ENCODE measurements at regions not wholly inside any gene's neighbourhood (a gene's known extent, or its start where the extent isn't known, plus 50 kb on each side); places are given as distances from the start of the nearest gene placed in this dataset.
A peak's percentile ranks its signal among the peaks of the same experiment; 100 is the strongest.

DNA sequence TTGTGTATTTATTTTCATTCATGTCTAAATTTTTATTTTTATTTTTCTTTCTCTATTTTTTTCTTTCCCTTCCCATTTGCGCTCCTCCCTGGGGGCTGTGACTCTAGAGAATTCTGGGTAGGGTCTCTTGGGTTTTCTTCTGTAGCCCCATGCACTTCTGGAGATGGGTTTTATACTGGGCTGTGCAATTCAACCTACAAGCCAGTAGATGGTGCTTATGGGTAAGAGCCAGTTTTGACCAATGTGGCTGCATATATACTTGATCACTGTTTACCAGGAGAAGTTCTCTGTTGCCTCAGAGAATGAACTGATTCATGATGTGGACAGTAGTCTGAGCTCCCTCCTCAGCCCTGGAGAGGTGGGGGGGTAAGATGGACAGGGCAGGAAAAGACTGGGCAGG lies 614.6 kb downstream of the PCDH19 start:
- Histone ChIP-seq H3K27ac (ENCODE audit: low read depth) (no peak overlapping the region), H3K27me3 (ENCODE audit: insufficient read depth) (no peaks in the 10 kb centered on the region), H2AFZ (no peak overlapping the region), H3F3A (replicated peaks; ENCODE audit: low read depth) (no peaks in the 10 kb centered on the region), H3K36me3 (ENCODE audit: insufficient read depth) (no peaks in the 10 kb centered on the region), H3K4me3 (no peak overlapping the region), H4K20me1 (replicated peaks; ENCODE audit: insufficient read depth) (no peaks in the 10 kb centered on the region), H3K4me2 (no peak overlapping the region), H3K79me2 (replicated peaks; ENCODE audit: insufficient read depth) (no peaks in the 10 kb centered on the region), H3K4me1 (ENCODE audit: insufficient read depth) (no peaks in the 10 kb centered on the region), H3K9me2 (ENCODE audit: insufficient read depth) (no peaks in the 10 kb centered on the region)
- no peak for DNase-seq (ENCODE audit: low spot score)
- no peaks in the 10 kb centered on the region for H3K27me3 Mint-ChIP-seq (ENCODE audit: insufficient read depth, low read depth, poor library complexity)
- peaks cover 27% of the 10 kb centered on the region; the same call in 2 of the 3 replicates for H3K9me3 Mint-ChIP-seq
- H3K4me1 Mint-ChIP-seq: no peaks in the 10 kb centered on the region
- TF ChIP-seq, protein P1, sequence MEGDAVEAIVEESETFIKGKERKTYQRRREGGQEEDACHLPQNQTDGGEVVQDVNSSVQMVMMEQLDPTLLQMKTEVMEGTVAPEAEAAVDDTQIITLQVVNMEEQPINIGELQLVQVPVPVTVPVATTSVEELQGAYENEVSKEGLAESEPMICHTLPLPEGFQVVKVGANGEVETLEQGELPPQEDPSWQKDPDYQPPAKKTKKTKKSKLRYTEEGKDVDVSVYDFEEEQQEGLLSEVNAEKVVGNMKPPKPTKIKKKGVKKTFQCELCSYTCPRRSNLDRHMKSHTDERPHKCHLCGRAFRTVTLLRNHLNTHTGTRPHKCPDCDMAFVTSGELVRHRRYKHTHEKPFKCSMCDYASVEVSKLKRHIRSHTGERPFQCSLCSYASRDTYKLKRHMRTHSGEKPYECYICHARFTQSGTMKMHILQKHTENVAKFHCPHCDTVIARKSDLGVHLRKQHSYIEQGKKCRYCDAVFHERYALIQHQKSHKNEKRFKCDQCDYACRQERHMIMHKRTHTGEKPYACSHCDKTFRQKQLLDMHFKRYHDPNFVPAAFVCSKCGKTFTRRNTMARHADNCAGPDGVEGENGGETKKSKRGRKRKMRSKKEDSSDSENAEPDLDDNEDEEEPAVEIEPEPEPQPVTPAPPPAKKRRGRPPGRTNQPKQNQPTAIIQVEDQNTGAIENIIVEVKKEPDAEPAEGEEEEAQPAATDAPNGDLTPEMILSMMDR (conservative IDR thresholded peaks at IDR 0.05; ENCODE audit: low read depth in 2 of 2): peak in 1 of 2 experiments; percentile 25; a peak in 2 of 4 replicates
- no peak for TF ChIP-seq POLR2AphosphoS5 (IDR thresholded peaks at IDR 0.05; ENCODE audit: low read depth)
- ATAC-seq: no peak
- H3K36me3 Mint-ChIP-seq (ENCODE audit: low read depth): peaks cover 15% of the 10 kb centered on the region; the same call in 2 of the 3 replicates
- no peak overlapping the region for H3K4me3 Mint-ChIP-seq
- H3K27ac Mint-ChIP-seq: no peak overlapping the region

DNA sequence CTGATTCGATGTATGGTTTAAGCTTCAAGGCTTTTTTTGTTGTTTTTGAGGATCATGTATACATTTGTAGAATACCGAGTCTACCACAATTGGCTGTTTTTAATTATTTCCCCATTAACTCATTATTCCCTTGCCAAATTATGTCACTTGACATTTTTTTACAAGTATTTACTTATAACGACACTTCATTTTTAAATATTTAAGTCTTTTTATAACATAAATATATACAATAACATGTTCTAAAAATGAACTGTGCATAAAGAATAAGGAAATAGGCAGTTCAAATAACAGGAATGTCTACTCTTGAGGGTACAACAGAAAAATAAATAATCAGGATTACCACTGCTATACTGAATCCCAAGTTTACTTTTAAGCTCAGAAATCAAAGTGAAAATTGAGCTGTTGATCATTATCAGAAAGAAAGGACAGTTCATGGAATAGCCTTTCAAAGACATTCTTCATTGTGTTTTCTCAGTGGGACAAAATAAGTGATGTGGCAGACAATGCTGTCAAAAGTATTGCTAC lies 627.5 kb downstream of the PCDH19 start:
- no peak for DNase-seq (ENCODE audit: low spot score)
- Histone ChIP-seq H2AFZ (no peak overlapping the region), H3K4me1 (ENCODE audit: insufficient read depth) (no peaks in the 10 kb centered on the region), H3K27ac (ENCODE audit: low read depth) (no peak overlapping the region), H3K4me3 (no peak overlapping the region), H3K36me3 (ENCODE audit: insufficient read depth) (no peaks in the 10 kb centered on the region), H3F3A (replicated peaks; ENCODE audit: low read depth) (no peaks in the 10 kb centered on the region), H3K9me2 (ENCODE audit: insufficient read depth) (no peaks in the 10 kb centered on the region), H4K20me1 (replicated peaks; ENCODE audit: insufficient read depth) (no peaks in the 10 kb centered on the region), H3K27me3 (ENCODE audit: insufficient read depth) (no peaks in the 10 kb centered on the region), H3K79me2 (replicated peaks; ENCODE audit: insufficient read depth) (no peaks in the 10 kb centered on the region), H3K4me2 (no peak overlapping the region)
- H3K36me3 Mint-ChIP-seq (ENCODE audit: low read depth): no peaks in the 10 kb centered on the region
- H3K27ac Mint-ChIP-seq: no peak overlapping the region
- ATAC-seq: no peak
- no peak overlapping the region for H3K4me3 Mint-ChIP-seq
- peaks cover 3% of the 10 kb centered on the region for H3K27me3 Mint-ChIP-seq (ENCODE audit: insufficient read depth, low read depth, poor library complexity)
- no peaks in the 10 kb centered on the region for H3K4me1 Mint-ChIP-seq
- no peaks in the 10 kb centered on the region; the same call in 2 of the 3 replicates for H3K9me3 Mint-ChIP-seq
- TF ChIP-seq, protein P1 (conservative IDR thresholded peaks at IDR 0.05; ENCODE audit: low read depth in 2 of 2): no peak
- TF ChIP-seq EZH2 (IDR thresholded peaks at IDR 0.05; ENCODE audit: low read depth, unreplicated experiment) (no peak), JUNB (IDR thresholded peaks at IDR 0.05; ENCODE audit: unreplicated experiment) (no peak), ZNF331 (CRISPR knock-in tag; IDR thresholded peaks at IDR 0.05; ENCODE audit: low read depth) (no peak), NANOG (IDR thresholded peaks at IDR 0.05; ENCODE audit: borderline replicate concordance) (no peak), CREB1 (CRISPR knock-in tag; IDR thresholded peaks at IDR 0.05; ENCODE audit: low read depth) (no peak), ZNF114 (CRISPR knock-in tag; IDR thresholded peaks at IDR 0.05) (no peak), POLR2AphosphoS5 (IDR thresholded peaks at IDR 0.05; ENCODE audit: low read depth) (no peak), STAT1 (IDR thresholded peaks at IDR 0.05; ENCODE audit: unreplicated experiment) (no peak), EZH2phosphoT487 (IDR thresholded peaks at IDR 0.05; ENCODE audit: unreplicated experiment) (no peak)
- TF ChIP-seq, protein P2, sequence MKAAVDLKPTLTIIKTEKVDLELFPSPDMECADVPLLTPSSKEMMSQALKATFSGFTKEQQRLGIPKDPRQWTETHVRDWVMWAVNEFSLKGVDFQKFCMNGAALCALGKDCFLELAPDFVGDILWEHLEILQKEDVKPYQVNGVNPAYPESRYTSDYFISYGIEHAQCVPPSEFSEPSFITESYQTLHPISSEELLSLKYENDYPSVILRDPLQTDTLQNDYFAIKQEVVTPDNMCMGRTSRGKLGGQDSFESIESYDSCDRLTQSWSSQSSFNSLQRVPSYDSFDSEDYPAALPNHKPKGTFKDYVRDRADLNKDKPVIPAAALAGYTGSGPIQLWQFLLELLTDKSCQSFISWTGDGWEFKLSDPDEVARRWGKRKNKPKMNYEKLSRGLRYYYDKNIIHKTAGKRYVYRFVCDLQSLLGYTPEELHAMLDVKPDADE (IDR thresholded peaks at IDR 0.05): no peak
- TF ChIP-seq, protein P3, sequence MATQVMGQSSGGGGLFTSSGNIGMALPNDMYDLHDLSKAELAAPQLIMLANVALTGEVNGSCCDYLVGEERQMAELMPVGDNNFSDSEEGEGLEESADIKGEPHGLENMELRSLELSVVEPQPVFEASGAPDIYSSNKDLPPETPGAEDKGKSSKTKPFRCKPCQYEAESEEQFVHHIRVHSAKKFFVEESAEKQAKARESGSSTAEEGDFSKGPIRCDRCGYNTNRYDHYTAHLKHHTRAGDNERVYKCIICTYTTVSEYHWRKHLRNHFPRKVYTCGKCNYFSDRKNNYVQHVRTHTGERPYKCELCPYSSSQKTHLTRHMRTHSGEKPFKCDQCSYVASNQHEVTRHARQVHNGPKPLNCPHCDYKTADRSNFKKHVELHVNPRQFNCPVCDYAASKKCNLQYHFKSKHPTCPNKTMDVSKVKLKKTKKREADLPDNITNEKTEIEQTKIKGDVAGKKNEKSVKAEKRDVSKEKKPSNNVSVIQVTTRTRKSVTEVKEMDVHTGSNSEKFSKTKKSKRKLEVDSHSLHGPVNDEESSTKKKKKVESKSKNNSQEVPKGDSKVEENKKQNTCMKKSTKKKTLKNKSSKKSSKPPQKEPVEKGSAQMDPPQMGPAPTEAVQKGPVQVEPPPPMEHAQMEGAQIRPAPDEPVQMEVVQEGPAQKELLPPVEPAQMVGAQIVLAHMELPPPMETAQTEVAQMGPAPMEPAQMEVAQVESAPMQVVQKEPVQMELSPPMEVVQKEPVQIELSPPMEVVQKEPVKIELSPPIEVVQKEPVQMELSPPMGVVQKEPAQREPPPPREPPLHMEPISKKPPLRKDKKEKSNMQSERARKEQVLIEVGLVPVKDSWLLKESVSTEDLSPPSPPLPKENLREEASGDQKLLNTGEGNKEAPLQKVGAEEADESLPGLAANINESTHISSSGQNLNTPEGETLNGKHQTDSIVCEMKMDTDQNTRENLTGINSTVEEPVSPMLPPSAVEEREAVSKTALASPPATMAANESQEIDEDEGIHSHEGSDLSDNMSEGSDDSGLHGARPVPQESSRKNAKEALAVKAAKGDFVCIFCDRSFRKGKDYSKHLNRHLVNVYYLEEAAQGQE (IDR thresholded peaks at IDR 0.05; ENCODE audit: unreplicated experiment): no peak

Data from GM23338 (cell line).